ENCODE measurements at regions not wholly inside any gene's neighbourhood (a gene's known extent, or its start where the extent isn't known, plus 50 kb on each side); places are given as distances from the start of the nearest gene placed in this dataset.
"Not testable (repeated sequence)": the region's sequence is repeated elsewhere in the genome, so short reads cannot be mapped to it uniquely, and the experiment has no call there.

DNA sequence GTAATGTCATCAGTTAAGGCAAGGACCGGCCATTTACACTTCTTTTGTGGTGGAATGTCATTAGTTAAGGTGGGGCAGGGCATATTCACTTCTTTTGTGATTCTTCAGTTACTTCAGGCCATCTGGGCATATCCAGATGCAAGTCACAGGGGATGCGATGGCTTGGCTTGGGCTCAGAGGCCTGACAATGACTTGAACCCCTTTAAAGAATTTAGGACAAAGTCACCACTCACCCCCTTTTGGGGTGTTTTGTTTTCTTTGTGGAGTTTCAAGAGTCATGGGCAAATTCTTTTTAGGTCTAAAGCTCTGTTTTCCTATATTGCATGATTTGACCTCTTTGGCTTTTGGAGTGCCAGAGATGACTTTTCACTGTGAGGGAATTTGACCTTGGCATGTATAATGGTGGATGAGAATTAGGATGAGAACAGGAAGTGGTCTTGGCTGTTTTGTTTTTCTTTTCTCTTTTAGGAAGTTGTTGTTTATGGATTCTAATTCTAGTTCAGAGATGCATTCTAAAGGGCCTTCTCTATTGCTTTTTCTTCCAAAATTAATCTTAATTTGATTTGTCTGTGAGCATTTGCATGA lies 385.3 kb downstream of the KIF20B start:
- intact Hi-C loops (cut with micrococcal nuclease); DNase-seq; ATAC-seq: not testable (repeated sequence)

DNA sequence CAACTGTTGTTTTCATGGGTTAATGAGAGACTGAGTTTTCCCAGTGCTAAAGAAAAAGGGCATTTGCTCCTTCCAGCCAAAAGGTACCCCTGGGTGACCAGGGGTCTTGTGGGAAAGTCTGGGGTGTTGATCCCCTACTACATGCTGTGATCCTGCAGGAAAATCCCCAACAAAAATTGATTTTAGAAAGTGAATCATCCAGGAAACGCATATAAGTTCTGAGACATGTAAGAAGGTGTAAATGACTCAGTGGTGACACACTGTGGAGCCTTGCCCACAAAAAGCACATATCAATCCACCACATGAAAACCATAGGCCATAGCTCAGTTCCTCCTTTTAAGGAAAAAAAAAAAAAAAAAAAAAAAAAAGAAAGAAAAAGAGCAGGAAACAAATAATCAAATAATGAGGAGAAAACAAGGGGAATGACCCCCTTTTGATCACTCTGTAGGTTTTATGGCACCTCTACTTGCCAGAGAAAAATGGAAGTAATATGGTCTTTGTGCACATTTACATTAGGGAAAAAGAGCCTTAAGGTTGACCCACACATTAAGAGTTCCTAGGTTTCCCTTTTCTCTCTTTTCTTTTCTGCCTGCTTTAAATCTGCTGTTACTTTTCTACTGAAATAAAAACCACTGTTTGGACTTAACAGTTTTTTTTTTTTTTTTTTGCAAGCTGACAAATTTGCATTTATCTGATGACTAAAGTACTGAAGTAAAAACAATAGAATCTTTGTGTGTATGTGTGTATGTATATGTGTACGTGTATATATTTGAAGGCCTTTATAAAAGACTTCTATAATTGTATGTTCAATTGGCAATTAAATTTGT lies 386.0 kb downstream of the KIF20B start:
- DNase-seq, result no peak
- intact Hi-C loops (cut with micrococcal nuclease), result no loop called here
- ATAC-seq, result no peak

DNA sequence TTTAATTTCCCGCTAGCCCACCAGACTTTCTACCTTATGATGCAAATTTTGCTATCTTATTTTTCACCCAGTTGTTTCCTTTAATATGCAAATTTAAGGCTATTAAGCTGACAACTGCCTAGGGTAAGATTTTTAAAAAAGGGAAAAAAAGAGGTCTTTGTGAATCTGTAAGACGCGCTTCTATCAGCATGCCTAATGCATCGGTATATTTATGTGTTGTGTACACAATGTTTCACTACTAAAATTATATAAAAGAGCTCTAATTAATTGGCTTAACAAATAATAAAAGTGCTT lies 386.6 kb downstream of the KIF20B start:
- DNase-seq, result no peak

DNA sequence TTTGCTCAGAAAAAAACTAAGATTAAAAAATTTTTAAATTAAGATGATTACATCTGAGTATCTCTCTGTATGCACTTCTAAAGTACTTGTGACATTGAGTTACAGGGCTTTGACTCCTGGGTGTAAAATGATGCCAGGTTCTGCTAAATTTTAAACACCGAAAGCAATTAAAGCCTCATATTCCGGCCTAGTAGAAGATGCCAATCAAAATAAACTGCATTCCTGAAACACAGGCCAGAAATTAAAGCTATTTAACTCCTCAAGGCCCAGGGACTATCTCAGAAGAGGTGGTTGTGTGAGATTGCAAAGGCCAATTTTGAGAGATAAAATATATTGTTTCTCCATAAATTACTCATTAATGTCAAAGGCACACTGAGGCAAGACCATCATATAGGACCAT lies 388.3 kb downstream of the KIF20B start:
- no peak for DNase-seq
- no peak for ATAC-seq
- intact Hi-C loops (cut with micrococcal nuclease), result no loop called here

More for the DNA sequence above, 386.6 kb downstream of the KIF20B start:
- intact Hi-C loops (cut with micrococcal nuclease), result no loop called here
- ATAC-seq, result no peak

DNA sequence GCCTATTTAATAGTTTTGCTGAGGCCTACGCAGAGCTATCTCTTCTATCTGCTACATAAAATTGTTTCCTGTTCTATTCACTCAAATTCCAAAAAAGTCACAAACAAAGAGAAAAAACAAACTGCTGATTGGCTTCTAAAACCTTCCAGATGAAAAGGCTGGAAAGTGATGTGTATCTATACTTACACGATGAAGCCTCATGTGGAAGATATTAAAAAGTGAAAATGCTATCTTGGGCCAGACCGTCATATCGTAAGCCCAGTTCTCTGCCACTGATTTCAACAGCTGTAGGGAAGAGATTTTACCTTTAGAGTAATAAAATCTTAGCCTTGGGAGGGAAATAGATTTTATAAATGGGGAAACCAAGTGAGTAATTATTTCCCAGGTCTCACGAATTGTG lies 394.8 kb downstream of the KIF20B start:
- ATAC-seq, result no peak
- intact Hi-C loops (cut with micrococcal nuclease), result no loop called here
- no peak for DNase-seq

DNA sequence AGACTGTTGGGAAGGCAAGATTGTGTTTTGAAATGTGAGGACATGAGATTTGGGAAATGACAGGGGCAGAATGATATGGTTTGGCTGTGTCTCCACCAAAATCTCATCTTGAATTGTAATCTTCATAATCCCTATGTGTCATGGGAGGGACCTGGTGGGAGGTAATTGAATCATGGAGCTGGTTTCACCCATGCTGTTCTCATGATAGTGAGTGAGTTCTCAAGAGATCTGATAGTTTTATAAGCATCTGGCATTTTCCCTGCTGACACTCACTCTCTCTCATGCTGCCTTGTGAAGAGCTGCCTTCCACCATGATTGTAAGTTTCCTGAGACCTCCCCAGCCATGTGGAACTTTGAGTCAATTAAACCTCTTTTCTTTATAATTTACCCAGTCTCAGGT lies 406.2 kb downstream of the KIF20B start:
- intact Hi-C loops (cut with micrococcal nuclease); ATAC-seq; DNase-seq: not testable (repeated sequence)

DNA sequence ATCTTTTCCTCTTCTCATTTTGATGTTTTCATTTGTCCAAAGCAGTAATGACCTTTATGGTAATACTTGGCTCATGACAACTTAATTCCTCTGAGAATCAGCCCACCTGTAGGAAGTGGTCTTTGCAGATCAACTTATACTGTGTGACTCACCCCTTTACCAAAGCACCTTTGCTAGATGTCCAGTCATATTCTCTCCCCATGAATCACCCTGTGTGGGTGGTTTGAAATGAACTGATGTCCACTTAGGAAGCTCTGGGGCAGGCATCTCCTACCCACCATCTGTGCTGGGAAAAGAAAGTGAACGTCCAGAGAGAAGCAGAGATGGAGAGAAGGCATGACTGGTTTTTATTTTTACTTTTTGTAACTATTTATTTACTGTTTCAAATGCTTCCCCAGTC lies 410.3 kb downstream of the KIF20B start:
- ATAC-seq, result no peak
- intact Hi-C loops (cut with micrococcal nuclease), result no loop called here
- DNase-seq, result no peak

DNA sequence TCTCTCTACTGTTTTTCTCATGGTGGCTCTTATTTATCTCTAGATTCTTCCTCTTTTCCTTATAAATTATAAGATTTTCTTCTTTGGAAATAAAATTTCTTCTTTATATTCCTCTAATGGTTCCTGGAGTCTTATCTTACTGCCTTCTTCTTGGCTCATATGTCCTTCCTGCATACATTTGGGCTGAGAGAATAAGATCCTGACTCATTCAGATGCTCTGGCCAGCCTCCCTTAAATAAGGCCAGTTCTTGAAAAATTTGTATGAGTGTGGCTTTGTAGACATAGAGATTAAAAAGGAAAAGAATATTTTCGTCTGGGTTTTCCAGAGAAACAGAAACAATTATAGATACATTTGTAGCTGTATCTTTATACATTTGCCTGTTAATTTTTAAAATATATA lies 411.3 kb downstream of the KIF20B start:
- intact Hi-C loops (cut with micrococcal nuclease), result no loop called here
- ATAC-seq (no peak), DNase-seq (no peak)

DNA sequence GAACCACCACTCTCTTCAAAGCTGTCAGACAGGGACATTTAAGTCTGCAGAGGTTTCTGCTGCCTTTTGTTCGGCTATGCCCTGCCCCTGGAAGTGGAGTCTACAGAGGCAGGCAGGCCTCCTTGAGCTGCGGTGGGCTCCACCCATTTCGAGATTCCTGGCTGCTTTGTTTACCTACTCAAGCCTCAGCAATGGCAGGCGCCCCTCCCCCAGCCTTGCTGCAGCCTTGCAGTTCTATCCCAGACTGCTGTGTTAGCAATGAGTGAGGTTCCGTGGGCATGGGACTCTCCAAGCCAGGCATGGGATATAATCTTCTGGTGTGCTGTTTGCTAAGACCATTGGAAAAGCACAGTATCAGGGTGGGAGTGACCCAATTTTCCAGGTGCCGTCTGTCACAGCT lies 417.2 kb downstream of the KIF20B start:
- ATAC-seq; intact Hi-C loops (cut with micrococcal nuclease): not testable (repeated sequence)
- DNase-seq, result peak; percentile 19

DNA sequence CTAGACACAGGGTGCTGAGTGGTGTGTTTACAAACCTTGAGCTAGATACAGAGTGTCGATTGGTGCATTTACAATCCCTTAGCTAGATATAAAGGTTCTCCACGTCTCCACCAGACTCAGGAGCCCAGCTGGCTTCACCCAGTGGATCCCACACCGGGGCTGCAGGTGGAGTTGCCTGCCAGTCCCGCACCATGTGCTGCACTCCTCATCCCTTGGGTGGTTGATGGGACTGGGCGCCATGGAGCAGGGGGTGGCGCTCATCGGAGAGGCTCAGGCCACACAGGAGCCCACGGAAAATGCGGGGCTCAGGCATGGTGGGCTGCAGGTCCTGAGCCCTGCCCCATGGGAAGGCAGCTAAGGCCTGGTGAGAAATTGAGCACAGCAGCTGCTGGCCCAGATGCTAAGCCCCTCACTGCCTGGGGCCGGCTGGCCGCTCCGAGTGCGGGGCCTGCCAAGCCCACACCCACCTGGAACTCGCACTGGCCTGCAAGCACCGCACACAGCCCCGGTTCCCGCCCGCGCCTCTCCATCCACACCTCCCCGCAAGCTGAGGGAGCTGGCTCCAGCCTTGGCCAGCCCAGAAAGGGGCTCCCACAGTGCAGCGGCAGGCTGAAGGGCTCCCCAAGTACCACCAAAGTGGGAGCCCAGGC lies 418.4 kb downstream of the KIF20B start:
- ATAC-seq; intact Hi-C loops (cut with micrococcal nuclease); DNase-seq: not testable (repeated sequence)

DNA sequence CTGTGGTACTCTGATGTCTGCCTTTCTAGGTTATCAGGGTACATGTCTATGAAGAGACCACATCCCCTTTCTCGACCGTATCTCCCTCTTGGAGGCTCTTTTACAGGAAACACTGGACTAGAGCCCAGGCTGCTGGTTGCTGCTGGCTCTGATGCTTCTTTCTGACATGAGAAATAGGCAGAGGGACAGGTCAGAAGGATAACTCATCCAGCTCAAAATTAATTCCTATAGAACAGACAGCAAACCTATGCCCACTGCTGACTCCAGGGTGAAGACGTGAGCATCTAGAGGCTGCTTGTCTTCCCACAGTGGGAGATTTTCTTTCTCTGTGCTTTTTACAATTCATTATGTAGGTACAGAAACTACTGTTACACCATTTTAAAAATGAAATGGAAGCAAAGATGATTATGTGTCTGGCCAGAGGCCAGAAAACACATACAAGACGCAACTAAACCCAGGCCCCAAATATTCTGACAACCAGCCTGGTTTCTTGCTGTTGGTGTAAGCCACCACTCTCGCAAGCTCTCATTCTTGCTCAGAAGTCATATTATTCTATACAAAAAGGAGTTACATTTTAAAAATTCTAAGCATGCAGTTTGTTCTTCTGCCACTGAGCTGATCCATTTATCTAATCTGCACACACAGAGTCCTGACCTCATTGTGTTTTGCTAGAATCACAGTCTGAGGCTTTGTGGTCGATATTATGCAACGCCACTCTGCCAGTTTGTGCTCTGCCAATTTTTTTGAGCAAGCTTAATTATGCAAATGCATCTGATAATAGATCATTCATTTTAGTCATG lies 424.3 kb downstream of the KIF20B start:
- DNase-seq, result no peak
- no peak for ATAC-seq
- intact Hi-C loops (cut with micrococcal nuclease), result no loop called here

DNA sequence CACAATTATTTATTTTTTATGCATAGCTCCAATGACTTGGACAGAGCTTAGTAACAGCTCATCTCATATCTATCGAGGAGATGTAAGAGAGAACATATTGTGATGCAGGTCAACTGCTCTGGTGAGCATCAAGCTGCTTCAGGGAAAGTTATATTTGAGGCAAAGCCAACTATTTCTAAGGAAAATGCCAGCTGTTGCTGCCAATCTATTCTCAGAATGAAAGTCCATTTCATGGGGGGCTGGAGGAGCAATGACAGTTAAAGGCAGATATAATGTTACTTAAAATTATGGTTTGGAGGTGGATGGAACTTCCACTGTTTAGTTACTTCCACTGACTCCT lies 424.8 kb downstream of the KIF20B start:
- no peak for ATAC-seq
- intact Hi-C loops (cut with micrococcal nuclease), result no loop called here
- DNase-seq, result no peak

DNA sequence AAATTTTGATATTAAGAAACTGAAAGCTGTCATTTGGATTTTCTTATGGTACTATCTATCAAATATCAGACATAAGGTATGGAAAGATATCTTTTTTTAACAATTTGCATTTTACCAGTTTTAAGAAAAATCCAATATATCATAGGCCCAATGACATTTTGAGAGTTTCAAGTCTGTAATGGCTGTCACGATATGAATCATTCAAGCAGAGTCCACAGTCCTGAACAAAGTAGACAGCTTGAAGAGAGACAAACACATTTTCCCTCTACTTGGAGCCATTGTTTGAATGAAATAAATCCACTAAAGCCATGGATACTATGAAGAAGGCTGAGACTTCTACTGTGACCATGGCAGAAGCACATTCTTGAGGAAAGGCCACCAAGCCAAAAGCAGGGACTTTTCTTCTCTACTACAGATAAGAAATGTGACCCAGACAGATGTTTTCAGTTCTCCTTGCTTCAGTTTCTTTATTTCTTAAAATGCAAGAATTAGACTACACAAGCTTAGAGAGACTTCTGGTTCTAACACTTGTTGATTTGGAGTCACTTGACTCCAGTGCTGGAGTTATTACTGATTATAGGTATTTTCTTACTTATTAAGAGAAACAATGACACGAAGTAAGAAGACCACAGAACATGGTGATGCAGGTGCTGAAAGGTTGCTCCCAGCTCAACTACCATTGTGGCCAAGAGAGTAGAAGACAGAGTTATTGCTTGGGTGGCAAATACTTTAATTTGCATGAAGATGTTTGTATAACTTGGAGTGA lies 429.1 kb downstream of the KIF20B start:
- intact Hi-C loops (cut with micrococcal nuclease), result no loop called here
- DNase-seq, result no peak
- no peak for ATAC-seq

DNA sequence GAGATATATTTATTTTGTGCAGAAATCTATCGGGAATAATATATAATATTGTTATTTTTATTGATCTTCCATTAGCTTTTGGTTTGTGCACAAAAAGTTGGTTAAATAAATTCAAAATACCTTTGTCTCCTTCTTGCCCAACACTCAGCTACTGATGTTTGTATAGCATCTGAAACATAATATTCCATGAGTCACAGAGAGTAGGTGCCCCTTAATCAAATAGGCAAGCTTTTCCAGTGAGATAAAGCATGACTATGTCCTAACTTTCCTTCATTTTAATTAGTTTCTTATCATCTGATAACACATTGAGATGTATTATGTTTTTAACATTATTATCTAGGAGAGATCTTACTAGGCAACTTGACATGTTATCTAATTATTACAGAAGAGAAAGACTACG lies 432.2 kb downstream of the KIF20B start:
- ATAC-seq, result no peak
- intact Hi-C loops (cut with micrococcal nuclease), result no loop called here
- DNase-seq, result no peak

DNA sequence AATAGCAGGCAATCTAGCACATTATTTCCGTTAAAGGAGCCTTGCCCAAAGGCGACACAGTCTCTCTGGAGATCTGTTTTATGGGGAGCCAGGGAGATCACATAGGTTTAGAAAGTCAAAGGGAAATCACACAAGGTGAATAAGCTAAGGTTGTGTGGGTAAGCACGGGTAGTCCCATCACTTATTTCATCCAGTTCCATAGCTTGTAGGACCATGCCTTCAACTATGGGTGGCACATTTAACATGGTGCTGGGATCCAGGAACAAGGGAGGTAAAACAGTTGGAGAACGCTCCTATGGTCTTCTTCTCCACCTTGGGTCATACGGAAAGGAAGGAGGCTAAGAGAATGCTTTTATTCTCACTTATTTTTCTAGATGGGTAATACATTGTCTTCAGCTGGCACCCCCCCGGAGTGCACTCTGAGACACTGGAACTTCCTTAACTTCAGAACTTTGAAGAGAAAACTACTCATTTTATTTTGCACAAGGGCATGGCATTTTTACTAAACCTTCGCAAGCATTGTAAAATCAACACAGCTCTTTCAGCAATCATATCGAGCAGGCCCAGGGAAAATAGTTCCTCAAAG lies 435.4 kb downstream of the KIF20B start:
- intact Hi-C loops (cut with micrococcal nuclease), result no loop called here
- no peak for ATAC-seq
- DNase-seq, result no peak

DNA sequence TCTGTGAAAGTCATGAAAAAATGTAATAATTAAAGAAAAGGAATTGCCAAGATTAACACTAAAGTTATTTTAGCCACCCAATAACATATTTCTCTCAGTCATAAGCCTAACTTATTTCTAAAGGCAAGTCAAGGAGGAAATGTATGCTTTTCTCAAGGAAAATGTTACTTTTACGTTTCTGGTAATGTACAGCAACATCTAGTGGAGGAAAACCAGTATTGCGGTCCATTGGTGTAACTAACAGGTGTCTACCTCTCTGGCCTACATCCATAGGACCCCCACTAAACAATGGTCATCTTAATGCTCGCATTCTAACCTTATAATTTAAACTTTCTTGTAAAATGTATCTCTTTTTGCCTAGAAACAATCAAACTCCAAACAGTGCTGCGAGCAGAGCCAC lies 437.5 kb downstream of the KIF20B start:
- DNase-seq, result no peak
- intact Hi-C loops (cut with micrococcal nuclease), result no loop called here
- no peak for ATAC-seq

DNA sequence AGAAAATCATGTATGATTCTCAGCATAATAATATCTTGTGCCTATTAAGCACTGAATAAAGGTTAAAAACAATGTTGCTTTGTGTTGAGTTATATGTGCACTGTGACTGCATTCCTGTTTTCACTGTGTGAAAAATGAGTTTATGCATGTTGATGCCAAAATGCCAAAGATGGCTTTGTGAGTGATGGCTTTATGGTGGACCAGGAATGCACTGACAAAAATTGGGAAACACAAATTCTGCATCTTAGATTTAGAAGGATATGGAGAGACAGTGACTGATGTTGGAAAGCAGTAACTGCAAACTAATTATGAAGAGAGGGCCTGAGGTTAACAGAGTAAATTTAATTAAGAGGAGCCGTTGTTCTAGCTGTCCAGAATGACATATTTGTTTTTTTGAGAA lies 440.4 kb downstream of the KIF20B start:
- DNase-seq (no peak), ATAC-seq (no peak)
- intact Hi-C loops (cut with micrococcal nuclease), result no loop called here

DNA sequence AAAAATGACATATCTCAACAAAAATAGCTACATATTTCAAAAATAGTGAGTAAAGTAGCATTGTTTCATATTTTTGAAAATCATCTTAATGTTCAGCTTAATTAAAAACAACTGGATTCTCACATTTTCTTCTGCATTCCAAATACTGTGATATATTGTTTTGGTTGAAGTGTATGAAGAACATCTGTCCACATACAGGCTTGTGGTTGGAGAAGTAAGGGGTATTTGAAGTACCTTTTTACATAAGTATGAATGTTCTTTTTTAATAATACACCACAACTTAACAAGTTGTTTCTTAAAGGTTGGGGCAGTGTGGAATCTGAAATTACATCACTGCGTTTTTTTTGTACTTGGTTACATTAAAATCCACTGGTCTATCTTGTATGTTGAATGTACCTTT lies 442.5 kb downstream of the KIF20B start:
- DNase-seq, result no peak
- no peak for ATAC-seq
- intact Hi-C loops (cut with micrococcal nuclease), result no loop called here

Data from left ventricle myocardium superior (tissue), 1 donor.